ENCODE measurements at regions not wholly inside any gene's neighbourhood (a gene's known extent, or its start where the extent isn't known, plus 50 kb on each side); places are given as distances from the start of the nearest gene placed in this dataset.

DNA sequence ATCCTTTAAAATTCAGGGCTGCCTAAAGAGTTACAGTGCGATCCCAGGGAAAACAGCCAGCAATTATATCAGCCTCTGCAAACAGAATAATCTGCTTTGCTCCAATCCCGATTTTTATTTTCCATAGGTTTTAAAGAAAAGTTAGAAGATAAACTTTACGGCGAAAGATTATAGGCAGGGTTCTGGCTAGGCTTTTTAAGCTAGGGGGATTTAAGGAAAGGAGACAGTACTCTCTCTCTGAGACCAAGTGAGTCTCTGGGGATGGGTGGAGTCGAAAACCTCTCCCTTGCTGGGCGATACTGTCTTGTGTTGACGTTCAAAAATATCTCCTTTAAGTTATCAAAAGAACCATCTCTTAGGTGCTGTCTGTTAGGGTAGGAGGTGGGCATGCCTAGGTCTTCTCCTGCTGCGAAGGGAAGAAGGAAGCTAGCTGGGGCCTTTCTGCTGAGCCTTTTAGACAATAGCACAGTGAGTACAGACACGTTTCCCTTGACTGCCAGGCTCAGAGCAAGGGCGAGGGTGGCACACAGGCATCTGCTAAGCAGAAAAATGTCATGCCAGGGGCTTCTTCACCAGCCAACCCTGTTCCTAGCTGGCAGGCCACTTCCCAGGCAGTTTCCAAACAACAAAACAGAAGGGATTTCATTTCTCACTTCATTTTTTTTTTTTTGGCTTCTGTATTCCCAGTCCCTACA, 167.9 kb upstream of the MAF start:
- no peak for DNase-seq

DNA sequence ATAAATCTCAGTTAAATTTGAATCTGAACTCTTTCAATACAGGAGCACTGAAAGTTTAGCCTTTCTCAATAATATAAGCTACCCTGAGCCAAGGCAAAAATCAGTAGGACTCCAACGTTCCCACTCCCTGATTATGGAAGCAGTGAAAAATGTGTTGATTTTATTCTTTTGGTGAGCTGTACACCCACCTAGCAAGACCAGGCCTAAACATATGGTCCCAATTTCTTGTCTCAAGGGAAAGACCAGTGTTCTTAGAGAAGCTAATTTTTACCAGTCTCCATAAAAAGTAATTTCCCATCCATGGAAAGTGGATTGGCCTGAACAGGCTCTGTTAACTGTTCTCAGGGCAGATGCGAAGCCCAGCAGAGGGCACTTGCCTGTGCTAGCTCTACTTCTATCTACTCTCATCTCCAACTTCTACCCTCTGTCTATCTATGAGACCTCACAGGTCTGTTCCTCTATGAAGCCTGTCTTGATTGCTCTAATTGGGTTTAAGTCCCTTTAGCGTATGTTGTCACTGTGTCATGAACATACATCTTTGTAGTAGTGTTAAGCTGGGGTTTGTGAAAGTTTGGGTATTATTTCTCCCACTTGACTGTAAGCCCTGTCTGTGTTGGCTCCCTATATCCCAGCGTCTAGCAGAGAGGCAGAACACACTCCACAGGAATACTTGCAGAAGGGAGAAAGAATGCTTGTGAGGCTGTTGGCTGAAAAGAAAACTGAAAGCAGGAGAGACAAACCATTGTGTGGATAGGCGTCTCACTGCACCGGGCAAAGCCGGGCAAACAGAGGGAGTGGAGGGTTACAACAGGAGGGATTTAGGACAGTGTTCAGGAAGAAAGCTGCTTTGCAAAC, 167.1 kb upstream of the MAF start:
- DNase-seq, result no peak

DNA sequence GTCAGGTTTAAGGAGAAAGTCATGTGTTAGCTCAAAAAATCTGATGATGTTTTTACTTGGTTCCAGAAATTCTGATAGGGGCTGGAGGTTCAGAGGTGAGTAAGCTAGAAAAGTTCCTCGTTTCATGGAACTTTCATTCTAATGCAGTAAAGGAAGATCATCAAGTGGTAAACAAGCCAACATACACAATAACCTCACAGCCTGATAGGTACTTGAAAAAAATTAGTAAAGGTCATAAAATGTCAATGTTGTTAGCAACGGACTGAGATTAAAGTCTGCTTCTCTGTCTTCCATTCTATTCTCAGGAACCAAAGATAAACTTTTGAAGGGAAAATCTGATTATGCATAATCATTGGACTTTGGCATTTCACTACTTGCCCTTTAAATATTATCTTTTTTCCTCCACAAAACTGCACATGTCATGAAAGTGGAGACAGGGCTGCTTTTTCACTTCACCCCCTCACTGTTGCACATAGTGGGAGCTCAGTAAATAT, 165.4 kb upstream of the MAF start:
- DNase-seq, result no peak

DNA sequence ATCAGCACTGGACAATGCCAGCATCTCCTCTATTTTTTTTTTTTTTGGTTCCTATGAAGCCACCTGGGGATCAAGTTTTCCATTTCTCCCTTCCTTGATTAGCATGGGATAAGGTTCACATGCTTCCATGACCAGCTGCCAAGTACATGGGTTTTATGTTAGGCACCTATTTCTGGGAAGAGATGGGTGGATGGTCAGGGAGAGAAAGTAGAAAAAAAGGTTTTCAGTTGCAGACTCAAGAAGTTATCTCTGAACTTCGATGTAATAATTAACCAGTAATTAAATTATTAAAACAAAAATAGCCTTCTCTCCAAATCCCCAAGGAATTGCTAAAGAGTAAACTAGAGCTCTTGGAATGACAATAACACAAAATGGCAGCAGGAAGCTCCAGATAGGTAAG, 164.9 kb upstream of the MAF start:
- DNase-seq, result no peak

DNA sequence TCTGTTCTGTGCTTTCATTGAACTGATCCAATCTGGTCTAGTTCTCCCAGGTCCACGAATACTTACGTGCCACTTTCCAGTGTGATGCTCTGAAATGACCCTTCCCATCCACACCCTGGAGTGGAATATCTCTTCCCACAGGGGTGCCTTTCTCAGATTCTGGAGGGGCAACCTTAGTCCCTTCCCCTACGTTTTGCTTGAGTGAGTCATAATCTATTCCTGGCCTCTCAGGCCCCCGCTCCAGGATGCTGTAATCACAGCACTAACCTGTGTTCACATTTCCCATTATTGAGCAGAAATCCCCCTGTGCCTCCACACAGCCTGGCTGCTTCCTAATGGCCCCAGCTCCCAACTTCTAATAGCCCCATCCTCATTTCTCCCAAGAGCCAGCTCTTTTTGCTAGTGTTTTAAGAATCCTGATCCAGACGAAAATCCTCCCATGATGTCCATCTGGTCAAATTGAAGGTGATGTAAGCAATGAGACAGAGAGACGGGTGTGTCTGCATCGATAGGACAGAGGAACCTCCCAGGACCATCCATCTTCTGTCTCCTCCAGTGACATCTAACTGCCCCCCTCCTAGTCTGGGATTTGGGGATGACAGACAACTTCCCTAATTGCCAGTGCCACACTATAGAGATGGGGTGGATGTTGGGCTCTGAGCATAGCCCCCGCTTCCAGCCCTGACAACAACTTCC, 164.0 kb upstream of the MAF start:
- DNase-seq, result no peak

DNA sequence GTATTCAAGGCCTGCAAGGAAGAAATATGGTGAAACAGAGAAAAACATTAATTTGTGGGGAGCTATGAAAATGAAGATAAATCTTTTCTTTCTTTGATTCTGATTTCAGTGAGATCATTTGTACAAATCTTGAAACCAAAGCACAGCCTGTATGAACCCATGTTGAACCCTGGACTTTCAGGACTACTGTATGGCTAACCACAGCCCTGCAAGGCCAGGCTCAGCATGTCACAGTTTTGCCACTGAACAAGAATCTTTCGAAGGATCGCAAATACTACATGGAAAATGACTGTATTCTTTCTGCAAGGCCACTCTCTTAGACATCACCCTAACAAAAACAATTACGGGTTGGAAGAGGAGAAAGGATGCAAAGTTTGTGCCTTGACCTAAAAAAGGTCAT, 161.7 kb upstream of the MAF start:
- no peak for DNase-seq

DNA sequence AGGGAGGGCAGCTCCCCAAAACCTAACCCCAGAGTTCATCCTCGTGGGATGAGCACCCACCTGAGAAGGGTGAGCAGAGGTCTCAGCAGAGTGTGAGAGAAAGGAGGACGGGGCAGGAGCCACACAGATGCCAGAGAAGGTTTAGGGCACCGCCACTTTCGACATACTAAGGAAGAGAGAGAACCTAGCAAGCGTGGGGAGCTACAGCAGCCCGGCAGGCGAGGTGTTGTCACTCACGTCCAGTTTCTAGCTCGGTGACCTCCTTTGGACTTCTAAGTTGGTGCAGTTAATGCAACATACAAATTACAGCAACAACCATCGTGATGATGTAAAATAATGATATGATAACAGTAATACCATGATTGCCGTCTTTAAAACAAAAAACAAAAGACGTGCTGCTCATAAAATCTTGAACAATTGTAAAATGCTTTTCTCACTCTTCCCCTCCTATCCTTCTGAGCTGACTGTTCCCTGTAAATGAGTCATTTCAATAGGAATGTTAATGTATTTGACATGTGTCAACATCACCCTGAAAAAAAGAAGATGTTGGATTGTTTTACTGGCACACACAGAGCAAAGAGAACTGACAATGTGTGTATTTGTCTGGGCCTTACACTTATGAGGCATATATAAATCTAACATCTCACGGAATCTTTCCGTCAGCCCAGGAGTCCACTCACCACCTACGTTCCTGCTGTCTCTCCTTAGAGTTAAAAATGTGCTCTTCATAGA, 158.2 kb upstream of the MAF start:
- DNase-seq, result no peak

DNA sequence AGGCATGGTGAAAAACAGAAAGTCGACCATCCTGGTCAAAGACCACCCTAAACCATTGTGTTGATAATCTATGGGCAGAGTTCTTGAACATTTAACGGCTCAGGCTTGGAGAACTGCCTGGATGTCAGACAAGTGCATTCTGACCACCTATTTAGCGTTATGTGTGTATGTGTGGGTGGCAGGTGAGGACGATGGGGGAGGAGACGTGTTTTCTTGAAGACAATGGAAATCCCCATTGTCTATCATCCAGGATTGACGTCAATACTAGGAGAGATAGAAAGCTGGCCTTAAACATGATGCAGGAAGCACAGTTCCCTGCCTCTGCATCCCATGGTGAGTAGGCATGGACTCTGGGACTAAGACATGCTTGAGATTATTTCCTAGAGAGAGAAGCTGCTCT, 157.4 kb upstream of the MAF start:
- DNase-seq, result no peak

DNA sequence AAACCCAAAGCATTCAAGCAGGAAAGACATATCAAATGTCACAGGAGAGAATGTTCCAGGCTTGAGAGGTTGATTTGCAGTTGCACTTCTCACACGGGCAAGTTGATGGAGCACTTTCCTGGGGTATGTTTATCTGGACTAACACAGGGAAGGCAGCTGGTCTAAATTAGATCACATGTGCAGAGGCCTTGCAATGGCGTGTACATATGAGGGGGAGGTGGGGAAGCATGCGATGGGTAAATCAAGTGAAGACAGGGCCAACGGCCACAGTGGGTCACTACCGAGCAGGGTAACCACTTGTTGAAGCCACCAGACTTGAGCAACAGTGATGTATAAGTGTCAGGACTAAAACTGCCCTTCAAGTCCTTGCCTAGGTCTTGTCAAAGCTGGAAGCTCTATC, 156.6 kb upstream of the MAF start:
- no peak for DNase-seq

DNA sequence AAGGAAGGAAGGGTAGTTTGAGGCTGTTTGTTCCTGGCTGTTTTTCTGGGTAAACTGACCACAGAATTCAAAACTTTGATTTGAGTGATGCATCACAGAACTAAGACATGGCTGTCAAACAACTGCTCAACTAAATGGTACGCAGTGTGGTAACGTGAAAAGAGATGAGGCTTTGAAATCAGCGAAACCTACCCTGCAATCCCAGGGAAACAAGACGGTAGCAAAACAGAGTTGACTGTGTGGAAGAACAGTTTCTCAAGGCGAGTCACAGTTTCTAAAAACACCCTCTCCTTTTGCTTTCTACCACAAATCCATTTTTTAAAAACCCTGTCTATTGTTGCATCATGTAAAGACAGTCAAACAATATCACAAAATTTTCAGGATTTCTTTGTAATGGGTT, 156.0 kb upstream of the MAF start:
- DNase-seq, result no peak

DNA sequence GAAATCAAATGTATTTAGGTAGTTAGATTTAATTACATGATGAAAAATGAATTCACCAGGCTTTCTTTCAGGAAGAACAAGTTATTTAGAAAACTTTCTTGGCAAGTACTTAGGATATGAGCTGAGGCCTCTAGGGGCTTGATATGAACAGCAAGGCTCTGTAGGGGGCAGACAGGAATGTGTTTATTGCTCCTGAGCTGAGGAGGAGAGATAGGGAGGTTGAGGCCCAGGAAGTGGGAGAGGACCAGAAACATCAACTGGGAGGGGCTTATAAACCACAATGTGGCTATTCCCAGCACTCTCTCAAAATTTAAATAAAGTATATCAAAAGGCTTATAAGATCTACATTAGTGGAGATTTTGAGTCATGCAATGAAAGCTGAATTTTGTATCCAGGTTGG, 154.0 kb upstream of the MAF start:
- no peak for DNase-seq

DNA sequence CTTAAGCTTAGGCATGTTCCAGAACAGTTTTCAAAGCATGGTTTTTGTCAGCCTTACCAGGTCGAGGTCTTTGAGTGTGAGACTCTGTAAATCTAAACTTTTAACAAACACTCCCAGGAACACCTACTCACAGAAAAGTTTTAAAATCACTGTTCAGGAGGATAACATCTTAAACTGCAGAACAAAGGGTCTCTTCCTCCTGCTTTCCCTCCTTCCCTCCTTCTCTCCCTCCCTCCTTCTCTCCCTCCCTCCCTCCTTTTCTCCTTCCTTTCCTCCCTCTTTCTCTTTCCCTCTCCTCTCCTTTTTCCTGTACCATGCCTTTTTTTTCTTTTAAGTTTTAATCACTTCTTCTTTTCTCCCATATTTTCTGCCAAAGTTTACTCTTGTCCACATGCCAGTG, 153.5 kb upstream of the MAF start:
- no peak for DNase-seq

DNA sequence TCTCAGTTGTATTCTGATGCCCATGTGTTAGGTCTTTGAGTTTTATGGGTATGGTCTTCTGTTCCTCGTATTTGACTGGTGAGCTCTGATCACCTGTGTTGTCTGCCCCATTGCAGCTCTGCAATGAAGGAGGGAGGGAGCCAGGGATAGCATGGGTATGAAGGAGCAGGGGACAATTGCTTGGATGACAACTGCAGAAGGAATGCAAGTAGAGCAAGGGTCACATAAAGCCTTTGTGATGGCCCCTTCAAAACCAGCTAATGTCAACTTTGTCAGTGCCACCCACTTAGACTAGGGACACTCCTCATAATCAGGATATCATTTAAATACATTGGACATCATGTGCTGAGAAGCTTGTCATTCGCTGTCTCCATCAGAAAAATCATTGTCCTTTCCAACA, 152.7 kb upstream of the MAF start:
- DNase-seq, result no peak

DNA sequence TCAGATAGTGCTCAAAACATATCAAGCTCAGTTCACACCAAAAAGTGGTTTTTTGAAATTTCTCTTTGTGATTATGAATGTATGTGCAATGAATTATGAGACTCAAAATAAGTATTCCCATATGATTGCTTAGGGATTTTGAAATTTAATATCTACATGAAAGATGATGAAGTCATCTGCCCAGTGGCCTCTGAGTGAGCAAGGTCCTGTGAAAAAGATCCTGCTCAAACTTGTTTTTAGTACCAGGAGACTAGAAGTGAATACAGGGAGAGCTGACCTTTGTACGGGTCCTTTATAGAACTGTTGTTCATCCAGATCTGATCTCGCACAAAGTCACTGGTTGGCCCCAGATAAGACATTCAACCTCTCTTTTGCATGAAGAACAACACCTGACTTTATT, 151.9 kb upstream of the MAF start:
- DNase-seq, result no peak

DNA sequence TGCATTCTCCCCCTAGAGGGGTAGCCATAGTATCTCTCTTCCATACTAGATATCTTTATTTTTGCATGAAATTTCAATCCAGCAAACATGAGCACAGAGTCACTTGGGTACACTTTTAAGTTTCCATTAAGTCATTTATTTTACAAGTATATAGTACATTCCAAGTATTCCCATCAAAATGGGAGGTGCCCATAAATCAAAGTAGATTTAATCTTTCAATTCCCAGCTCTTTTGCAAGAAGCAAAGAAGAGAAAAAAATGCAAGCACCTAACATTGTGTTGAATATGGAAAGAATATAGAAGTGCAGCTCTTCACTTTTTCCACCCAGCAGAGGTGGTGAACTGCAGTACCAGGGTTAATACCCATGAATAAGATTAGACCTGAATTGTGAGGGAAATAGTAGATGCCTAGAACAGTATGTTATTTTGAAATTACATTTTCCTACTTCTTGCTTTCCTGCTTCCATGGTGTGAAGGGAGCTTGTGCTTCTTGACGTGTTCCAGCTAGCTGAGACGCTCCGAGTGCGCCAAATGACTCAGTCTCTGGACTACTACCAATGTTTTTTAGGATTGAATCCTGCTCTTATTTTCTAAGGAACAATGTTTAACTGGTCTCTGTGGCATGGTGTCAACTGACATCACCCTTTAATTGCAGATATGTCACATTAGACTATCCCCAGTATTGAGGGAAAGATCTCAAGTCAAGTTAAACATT, 151.1 kb upstream of the MAF start:
- DNase-seq, result no peak

DNA sequence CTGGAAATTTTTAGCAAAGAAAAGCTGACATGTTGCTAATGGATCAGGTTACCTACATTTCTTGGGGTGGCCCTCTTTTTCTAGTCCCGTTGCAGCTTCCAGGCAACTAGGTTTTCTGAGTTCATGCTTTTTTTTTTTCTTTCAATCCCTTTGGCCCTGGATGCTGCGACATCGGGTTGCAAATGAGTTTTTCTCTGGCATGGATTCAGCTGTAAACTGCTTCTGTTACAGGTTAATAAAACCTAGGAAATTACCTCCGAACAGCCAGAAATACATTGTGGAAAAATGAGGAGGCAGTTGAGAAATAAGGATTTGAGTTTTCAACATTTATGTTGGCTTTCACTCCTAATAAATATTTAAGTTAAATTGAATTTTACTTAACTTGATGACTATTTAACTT, 149.8 kb upstream of the MAF start:
- DNase-seq, result no peak

DNA sequence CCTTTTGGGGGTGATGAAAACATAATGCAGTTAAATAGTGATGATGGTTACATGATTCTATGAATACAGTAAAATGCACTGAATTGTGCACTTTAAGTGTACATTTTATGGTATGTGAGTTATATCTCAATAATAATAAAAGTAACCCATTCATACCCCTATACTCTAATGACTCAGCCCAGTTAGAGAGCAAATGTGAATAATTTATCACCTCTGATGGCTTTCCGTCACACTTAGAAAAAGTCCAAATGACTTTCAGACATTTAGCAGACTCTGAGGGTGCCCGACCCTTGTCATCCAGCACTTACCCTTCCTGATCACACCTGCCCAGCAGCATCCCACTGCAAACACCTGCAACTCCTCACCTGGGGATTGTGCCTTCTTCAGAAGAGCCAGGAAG, 148.1 kb upstream of the MAF start:
- DNase-seq, result no peak

DNA sequence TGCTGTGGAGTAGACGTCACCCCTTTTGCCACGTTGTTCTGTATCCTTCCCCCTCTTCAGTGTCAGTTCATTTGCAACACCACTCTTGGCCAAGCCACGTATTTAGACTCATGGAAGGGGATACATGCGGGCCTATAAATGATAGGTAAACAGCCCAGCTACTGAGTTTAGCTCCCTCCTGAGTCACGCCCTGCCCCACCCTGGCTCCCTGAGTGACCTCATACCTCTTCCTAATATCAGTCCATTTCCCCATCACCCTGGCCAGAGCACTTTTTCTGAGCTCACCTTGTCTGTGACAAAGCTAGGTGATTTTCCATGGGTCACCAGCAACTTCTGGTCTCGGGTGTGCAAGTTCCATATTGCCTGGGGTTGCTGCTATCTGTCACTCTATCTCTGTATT, 147.2 kb upstream of the MAF start:
- no peak for DNase-seq

DNA sequence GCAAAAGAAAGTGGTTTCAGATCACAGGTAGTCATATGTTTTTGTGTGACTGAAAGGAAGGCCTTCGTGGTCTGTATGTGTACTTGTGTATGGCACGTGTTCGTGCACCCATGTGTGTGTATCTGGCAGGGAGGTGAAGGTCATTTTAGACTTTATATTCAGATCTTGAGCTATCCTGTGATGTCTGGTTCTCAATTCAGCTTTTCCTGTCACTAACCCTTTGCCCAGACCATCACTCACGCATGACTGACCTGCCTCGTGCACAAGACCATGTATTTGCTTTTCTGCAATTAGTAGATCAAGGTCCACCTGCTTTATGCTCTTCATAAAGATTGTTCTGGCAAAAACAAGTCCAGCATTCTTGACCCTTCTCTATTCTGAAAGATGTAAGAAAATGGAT, 139.7 kb upstream of the MAF start:
- DNase-seq, result no peak

DNA sequence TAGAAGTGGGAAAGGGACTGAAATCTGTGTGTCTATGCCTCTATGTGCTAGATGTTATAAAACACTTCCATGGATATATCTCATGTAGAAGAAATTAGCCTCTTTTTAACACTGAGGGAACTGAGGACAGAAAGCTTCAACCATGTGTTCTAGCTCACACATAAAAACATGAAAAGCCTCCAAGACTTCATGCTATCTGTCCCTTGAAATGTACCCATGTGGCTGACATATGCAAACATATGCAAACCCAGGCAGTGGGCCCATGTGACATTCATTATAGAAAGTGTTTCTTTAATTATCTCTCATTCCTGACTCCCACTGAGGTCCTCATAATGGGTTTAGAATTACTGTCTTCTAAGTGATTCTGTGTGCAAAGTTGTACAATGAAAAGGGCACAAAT, 134.7 kb upstream of the MAF start:
- DNase-seq, result no peak

DNA sequence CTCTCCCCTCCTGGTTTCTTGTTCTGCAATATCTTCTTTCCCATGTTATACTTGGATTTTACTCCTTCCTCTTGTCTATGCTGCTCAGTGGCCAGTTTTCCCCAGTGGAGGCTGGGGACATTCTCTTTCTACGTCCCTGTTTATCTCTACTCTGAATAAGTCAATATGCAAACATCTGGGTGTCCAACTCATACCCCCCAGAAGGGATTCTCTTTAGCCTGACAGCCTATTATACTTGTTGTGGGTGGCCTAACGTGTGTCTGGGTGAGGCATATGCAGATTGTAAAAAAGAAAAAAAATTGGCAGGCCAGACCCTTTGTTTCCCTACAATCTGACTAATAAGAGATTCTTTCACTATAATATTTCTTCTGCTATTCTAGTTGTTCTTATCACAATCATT, 134.2 kb upstream of the MAF start:
- no peak for DNase-seq

DNA sequence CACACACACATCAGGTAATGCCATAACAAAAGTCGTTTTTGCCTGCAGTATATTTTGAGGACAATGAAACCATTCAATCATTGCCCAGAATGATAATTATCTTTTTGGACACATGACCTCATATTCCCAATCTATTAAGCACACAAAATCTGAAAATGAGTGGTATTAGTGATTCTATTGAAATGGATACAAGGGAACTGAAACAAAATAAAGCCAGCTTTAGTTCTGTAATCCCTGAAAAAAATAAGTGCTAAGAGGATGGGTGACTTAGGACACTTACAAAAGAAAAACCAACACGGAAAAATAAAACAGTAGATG, 128.3 kb upstream of the MAF start:
- DNase-seq, result no peak
